A549 (cell line): ENCODE measurements at regions not wholly inside any gene's neighbourhood (a gene's known extent, or its start where the extent isn't known, plus 50 kb on each side); places are given as distances from the start of the nearest gene placed in this dataset.
"Not testable (repeated sequence)": the region's sequence is repeated elsewhere in the genome, so short reads cannot be mapped to it uniquely, and the experiment has no call there.

Experiments used
- HDAC2 ChIP-seq: fragments of 200-600 bp; sonication (generic); IDR thresholded peaks from 2 replicates; pipeline ENCODE4 v1.6.1; 2016
- NFE2L2 ChIP-seq: fragments of 150-350 bp; conservative IDR thresholded peaks from 2 replicates; pipeline ENCODE4 v1.6.1; 2014; ENCODE audit warnings: low read length
- NR3C1 ChIP-seq: fragments of >200 bp; sonication (Bioruptor Twin); formaldehyde crosslinking; IDR thresholded peaks from 3 replicates; pipeline ENCODE4 v1.6.1; 2017
- PBX3 ChIP-seq: IDR thresholded peaks from 2 replicates; pipeline ENCODE4 v1.6.1; 2012
- RCOR1 ChIP-seq: fragments of 150-350 bp; IDR thresholded peaks from 2 replicates; pipeline ENCODE4 v1.6.1; 2014; ENCODE audit warnings: antibody characterized with exemption, low read length, low read depth
- RFX5 ChIP-seq: fragments of 450-650 bp; IDR thresholded peaks from 2 replicates; pipeline ENCODE4 v1.7.1; 2014; ENCODE audit warnings: antibody characterized with exemption, mild to moderate bottlenecking, moderate library complexity
- TF ChIP-seq, protein P1 (sequence below): fragments of >200 bp; sonication (Bioruptor Twin); formaldehyde crosslinking; IDR thresholded peaks from 3 replicates; pipeline ENCODE4 v1.5.1; 2016

DNA sequence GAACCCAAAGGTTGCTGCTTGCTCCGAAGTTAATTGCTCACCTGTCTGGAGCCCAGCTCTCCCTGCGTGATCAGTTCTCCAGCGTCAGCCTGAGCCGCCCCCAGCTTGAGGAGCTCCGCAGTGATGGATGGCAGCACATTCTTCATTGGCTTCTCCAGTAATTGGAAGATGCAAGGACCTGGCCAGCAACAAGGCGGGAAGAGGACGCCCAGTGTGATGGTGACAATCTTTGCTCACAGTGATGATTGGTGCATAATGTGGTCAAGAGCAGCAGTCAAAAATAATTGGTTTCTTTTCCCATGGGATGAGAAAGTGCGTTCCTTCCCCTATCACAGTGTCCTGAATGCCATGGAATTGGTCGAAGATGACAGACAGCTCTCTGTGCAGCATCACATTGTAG is 102.4 kb upstream of the SPDYE9 start:
- TF ChIP-seq RFX5, HDAC2, NR3C1, RCOR1, PBX3, NFE2L2: not testable (repeated sequence)
- TF ChIP-seq, protein P1, sequence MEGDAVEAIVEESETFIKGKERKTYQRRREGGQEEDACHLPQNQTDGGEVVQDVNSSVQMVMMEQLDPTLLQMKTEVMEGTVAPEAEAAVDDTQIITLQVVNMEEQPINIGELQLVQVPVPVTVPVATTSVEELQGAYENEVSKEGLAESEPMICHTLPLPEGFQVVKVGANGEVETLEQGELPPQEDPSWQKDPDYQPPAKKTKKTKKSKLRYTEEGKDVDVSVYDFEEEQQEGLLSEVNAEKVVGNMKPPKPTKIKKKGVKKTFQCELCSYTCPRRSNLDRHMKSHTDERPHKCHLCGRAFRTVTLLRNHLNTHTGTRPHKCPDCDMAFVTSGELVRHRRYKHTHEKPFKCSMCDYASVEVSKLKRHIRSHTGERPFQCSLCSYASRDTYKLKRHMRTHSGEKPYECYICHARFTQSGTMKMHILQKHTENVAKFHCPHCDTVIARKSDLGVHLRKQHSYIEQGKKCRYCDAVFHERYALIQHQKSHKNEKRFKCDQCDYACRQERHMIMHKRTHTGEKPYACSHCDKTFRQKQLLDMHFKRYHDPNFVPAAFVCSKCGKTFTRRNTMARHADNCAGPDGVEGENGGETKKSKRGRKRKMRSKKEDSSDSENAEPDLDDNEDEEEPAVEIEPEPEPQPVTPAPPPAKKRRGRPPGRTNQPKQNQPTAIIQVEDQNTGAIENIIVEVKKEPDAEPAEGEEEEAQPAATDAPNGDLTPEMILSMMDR = not testable (repeated sequence)
